Heart right ventricle (tissue), 16 donors: ENCODE measurements at regions not wholly inside any gene's neighbourhood (a gene's known extent, or its start where the extent isn't known, plus 50 kb on each side); places are given as distances from the start of the nearest gene placed in this dataset.
"Not testable (repeated sequence)": the region's sequence is repeated elsewhere in the genome, so short reads cannot be mapped to it uniquely, and the experiment has no call there.

Experiments used
- ATAC-seq, 8 donors: fragments of 200-7000 bp; cut with Tn5 transposase; one replicate each; pipeline ENCODE4 v1.9.1; 2020; ENCODE audit warnings: mild to moderate bottlenecking in 8 of 8, moderate library complexity in 8 of 8, moderate number of reproducible peaks in 1 of 8
- DNase-seq, 2 donors: peaks; one replicate each; pipeline ENCODE4 v3.0.0-alpha.2; 2020
- H3K27ac ChIP-seq, 10 donors: fragments of 200-600 bp; sonication (generic) in 2 of 10; one replicate each; pipeline versions ENCODE4 v1.5.0 to v1.8.0; 2020 to 2022; ENCODE audit warnings: mild to moderate bottlenecking in 3 of 10
- H3K27me3 ChIP-seq, 7 donors: fragments of 200-600 bp; one replicate each; pipeline ENCODE4 v1.8.0; 2021 to 2022; ENCODE audit warnings: mild to moderate bottlenecking in 2 of 7
- H3K36me3 ChIP-seq, 9 donors: fragments of 200-600 bp; sonication (generic) in 1 of 9; one replicate each; pipeline versions ENCODE4 v1.5.0 to v1.8.0; 2020 to 2022; ENCODE audit warnings: mild to moderate bottlenecking in 2 of 9
- H3K4me1 ChIP-seq, 9 donors: fragments of 200-600 bp; sonication (generic) in 1 of 9; one replicate each; pipeline versions ENCODE4 v1.5.0 to v1.8.0; 2020 to 2022; ENCODE audit warnings: mild to moderate bottlenecking in 4 of 9
- H3K4me3 ChIP-seq, 10 donors: fragments of 200-600 bp; sonication (generic) in 2 of 10; one replicate each; pipeline versions ENCODE4 v1.5.0 to v1.8.0; 2020 to 2022; ENCODE audit warnings: mild to moderate bottlenecking in 7 of 10, moderate library complexity in 2 of 10
- H3K9me3 ChIP-seq, 11 donors: fragments of 200-600 bp in 10 of 11; sonication (generic) in 2 of 11; one replicate each; pipeline versions ENCODE4 v1.5.0 to v1.8.0; 2013 to 2022; ENCODE audit warnings: mild to moderate bottlenecking in 2 of 11, control low read depth in 1 of 11, moderate library complexity in 1 of 11
- CTCF ChIP-seq, 9 donors: fragments of 200-600 bp; sonication (generic) in 2 of 9; IDR thresholded peaks; one replicate each; pipeline versions ENCODE4 v1.5.0 to v1.8.0; 2021 to 2022; ENCODE audit warnings: antibody characterized with exemption in 9 of 9, mild to moderate bottlenecking in 5 of 9, moderate library complexity in 1 of 9
- WGBS, 2 donors: extraction: QIAGEN DNeasy Blood & Tissue Kit; methylation state at CpG; one replicate each; pipeline ENCODE4 v1.1.7; 2013; ENCODE audit warnings: inconsistent platforms in 1 of 2; 5-methylcytosine and 5-hydroxymethylcytosine counted together
- intact Hi-C, 10 donors: fragments of 100-400 bp; cut with DNase I; formaldehyde crosslinking; loops; one replicate each; pipeline versions ENCODE4 v1.11.1 to v1.14.2; 2022
- donor health status: Arrhythmogenic right ventricular cardiomyopathy.
- donor health status: ischemic (EF 13 %, LVEDD 7.1; RV severe dilation, severe dysfunction).
- donor health status: healthy with polysubstance abuse.
- donor health status: DM: no; HTN: yes; CAD: no.
- donor health status: DM: no; HTN: no; CAD: no.
- donor health status: ischemic (EF 25% LVEDD 6.9; RV normal size, moderate dysfunction).
- donor health status: ischemic (EF 25% LVEDD 5.7; RV mildly dilated, moderate dysfunction).
- donor health status: healthy.
- donor health status: DM: yes; HTN: yes; CAD: no.
- donor health status: Ischemic cardiomyopathy.
- donor health status: ischemic (EF 35%, LVEDD 5.7; RV mildly dilated, moderate dysfunction).
- donor health status: nonischemic (EF 11% LVEDD 7.7; RV severe dilation, severe dysfunction).
- donor health status: DM: yes; HTN: yes; CAD: no.
- donor health status: PGD.
- donor health status: ischemic (EF 29% LVEDD 5.4; RV normal size, mild dysfunction).
- donor health status: nonischemic (EF 23%, LVEDD 6.1; RV moderate dilation, normal function).

DNA sequence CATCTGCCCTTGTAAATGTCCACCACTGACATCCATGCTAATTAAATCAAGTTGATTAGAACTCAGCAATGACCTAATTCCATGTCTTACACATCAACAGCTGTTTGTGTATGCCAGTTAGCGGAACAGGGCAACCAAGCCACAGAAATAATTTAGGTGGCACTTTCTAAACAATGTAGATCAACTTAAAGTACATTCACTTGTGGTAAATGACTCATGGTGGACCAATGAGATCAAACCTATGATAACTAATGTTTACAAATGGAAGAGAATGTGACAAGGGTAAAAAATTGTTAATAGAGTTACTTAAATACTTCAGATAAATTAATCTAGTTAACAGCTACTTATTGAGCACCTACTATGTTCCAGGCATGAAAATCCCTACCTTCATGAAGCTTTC, 63.1 kb upstream of the ICA1 start:
- H3K9me3 ChIP-seq, result peaks cover 0 to 2% (median 0%) of the 10 kb centered on the region in 11 donors
- peaks cover 0 to 7% (median 0%) of the 10 kb centered on the region in 7 donors for H3K27me3 ChIP-seq
- H3K27ac ChIP-seq, result no peak overlapping the region
- intact Hi-C loops, result no loop called here
- no peak overlapping the region for H3K4me3 ChIP-seq
- ATAC-seq, result no peak
- no peak for DNase-seq
- no peaks in the 10 kb centered on the region for H3K4me1 ChIP-seq
- 86 to 90% methylated on average over 1 of the region's 1 CpG for WGBS, 2 donors
- H3K36me3 ChIP-seq, result no peaks in the 10 kb centered on the region
- no peak for TF ChIP-seq CTCF (IDR thresholded peaks at IDR 0.05)

GRCh38 chr7:8327199-8327598, 65.2 kb upstream of the ICA1 start:
- Histone ChIP-seq H3K27me3 (peaks cover 0 to 7% (median 0%) of the 10 kb centered on the region in 7 donors), H3K27ac (no peak overlapping the region), H3K4me3 (no peak overlapping the region), H3K36me3 (no peaks in the 10 kb centered on the region), H3K9me3 (no peaks in the 10 kb centered on the region), H3K4me1 (no peaks in the 10 kb centered on the region)
- DNase-seq, result no peak
- no peak for TF ChIP-seq CTCF (IDR thresholded peaks at IDR 0.05)
- intact Hi-C loops, result no loop called here
- ATAC-seq, result no peak
- WGBS, 2 donors, result 89 to 91% methylated on average over 3 of the region's 3 CpGs

GRCh38 chr7:8338206-8338605, 76.2 kb upstream of the ICA1 start:
- Histone ChIP-seq H3K9me3 (no peaks in the 10 kb centered on the region), H3K27ac (no peak overlapping the region), H3K36me3 (no peaks in the 10 kb centered on the region), H3K27me3 (peaks cover 0 to 3% (median 0%) of the 10 kb centered on the region in 7 donors), H3K4me1 (no peaks in the 10 kb centered on the region), H3K4me3 (no peak overlapping the region)
- no peak for DNase-seq
- no peak for ATAC-seq
- intact Hi-C loops, result no loop called here
- TF ChIP-seq CTCF (IDR thresholded peaks at IDR 0.05), result no peak

- Histone ChIP-seq H3K9me3 (no peaks in the 10 kb centered on the region), H3K36me3 (no peaks in the 10 kb centered on the region), H3K4me1 (no peaks in the 10 kb centered on the region), H3K4me3 (no peak overlapping the region), H3K27ac (no peak overlapping the region), H3K27me3 (peaks cover 0 to 3% (median 0%) of the 10 kb centered on the region in 7 donors)
- 71 to 74% methylated on average over 5 of the region's 5 CpGs for WGBS, 2 donors
- DNase-seq (no peak), ATAC-seq (no peak)
- no peak for TF ChIP-seq CTCF (IDR thresholded peaks at IDR 0.05)
- intact Hi-C loops, result no loop called here
Measured at GRCh38 chr7:8343556-8343955, 81.6 kb upstream of the ICA1 start.

- 43 to 56% methylated on average over 2 of the region's 2 CpGs for WGBS, 2 donors
- H3K36me3 ChIP-seq, H3K27ac ChIP-seq, H3K9me3 ChIP-seq, H3K4me3 ChIP-seq, intact Hi-C loops, ATAC-seq, H3K27me3 ChIP-seq, DNase-seq, H3K4me1 ChIP-seq: not testable (repeated sequence)
Measured at GRCh38 chr7:8347395-8347794, 85.4 kb upstream of the ICA1 start.

- H3K27me3 ChIP-seq, H3K36me3 ChIP-seq, H3K27ac ChIP-seq, H3K4me3 ChIP-seq, DNase-seq, H3K9me3 ChIP-seq, H3K4me1 ChIP-seq, ATAC-seq, intact Hi-C loops: not testable (repeated sequence)
- WGBS, 2 donors, result 94% methylated on average over 19 to 20 of the region's 20 CpGs
Measured at GRCh38 chr7:8351654-8352053, 81.8 kb upstream of the NXPH1 start.
